Lower lobe of right lung (tissue), 2 donors: ENCODE measurements at regions not wholly inside any gene's neighbourhood (a gene's known extent, or its start where the extent isn't known, plus 50 kb on each side); places are given as distances from the start of the nearest gene placed in this dataset.

Source experiments
- ATAC-seq, 2 donors: fragments of 200-7000 bp; cut with Tn5 transposase; one replicate each; pipeline ENCODE4 v1.9.1; 2020 to 2022; ENCODE audit warnings: mild to moderate bottlenecking in 2 of 2, moderate library complexity in 2 of 2
- DNase-seq: peaks from one replicate; pipeline ENCODE4 v3.0.0-alpha.2; 2020
- H3K27ac ChIP-seq: fragments of 200-600 bp; one replicate; pipeline ENCODE4 v1.8.0; 2022
- H3K27me3 ChIP-seq: fragments of 200-600 bp; one replicate; pipeline ENCODE4 v1.8.0; 2022; ENCODE audit warnings: low read depth
- H3K36me3 ChIP-seq: fragments of 200-600 bp; one replicate; pipeline ENCODE4 v1.8.0; 2022; ENCODE audit warnings: mild to moderate bottlenecking
- H3K4me1 ChIP-seq: fragments of 200-600 bp; one replicate; pipeline ENCODE4 v1.8.0; 2022
- H3K4me3 ChIP-seq: fragments of 200-600 bp; one replicate; pipeline ENCODE4 v1.8.0; 2022; ENCODE audit warnings: mild to moderate bottlenecking
- H3K9me3 ChIP-seq: fragments of 200-600 bp; one replicate; pipeline ENCODE4 v1.8.0; 2022
- intact Hi-C: fragments of 100-400 bp; cut with DNase I; formaldehyde crosslinking; loops from one replicate; pipeline ENCODE4 v1.11.0; 2022
- TF ChIP-seq, protein P1 (sequence below): fragments of 200-600 bp; IDR thresholded peaks from one replicate; pipeline ENCODE4 v1.8.0; 2022; ENCODE audit warnings: antibody characterized with exemption, mild to moderate bottlenecking
- donor health status: DM: no; HTN: yes; CAD: no; lungs with severe emphysema.

GRCh38 chr20:55777641-55778040, 227.7 kb downstream of the CBLN4 start:
- TF ChIP-seq, protein P1, sequence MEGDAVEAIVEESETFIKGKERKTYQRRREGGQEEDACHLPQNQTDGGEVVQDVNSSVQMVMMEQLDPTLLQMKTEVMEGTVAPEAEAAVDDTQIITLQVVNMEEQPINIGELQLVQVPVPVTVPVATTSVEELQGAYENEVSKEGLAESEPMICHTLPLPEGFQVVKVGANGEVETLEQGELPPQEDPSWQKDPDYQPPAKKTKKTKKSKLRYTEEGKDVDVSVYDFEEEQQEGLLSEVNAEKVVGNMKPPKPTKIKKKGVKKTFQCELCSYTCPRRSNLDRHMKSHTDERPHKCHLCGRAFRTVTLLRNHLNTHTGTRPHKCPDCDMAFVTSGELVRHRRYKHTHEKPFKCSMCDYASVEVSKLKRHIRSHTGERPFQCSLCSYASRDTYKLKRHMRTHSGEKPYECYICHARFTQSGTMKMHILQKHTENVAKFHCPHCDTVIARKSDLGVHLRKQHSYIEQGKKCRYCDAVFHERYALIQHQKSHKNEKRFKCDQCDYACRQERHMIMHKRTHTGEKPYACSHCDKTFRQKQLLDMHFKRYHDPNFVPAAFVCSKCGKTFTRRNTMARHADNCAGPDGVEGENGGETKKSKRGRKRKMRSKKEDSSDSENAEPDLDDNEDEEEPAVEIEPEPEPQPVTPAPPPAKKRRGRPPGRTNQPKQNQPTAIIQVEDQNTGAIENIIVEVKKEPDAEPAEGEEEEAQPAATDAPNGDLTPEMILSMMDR = no peak
- DNase-seq (no peak), ATAC-seq (peak in 1 of 2 donors; percentile 60)
- no peak overlapping the region for H3K4me3 ChIP-seq
- H3K27ac ChIP-seq = no peak overlapping the region
- no peaks in the 10 kb centered on the region for H3K9me3 ChIP-seq
- H3K4me1 ChIP-seq = no peaks in the 10 kb centered on the region
- intact Hi-C loops = no loop called here
- H3K27me3 ChIP-seq = no peaks in the 10 kb centered on the region
- no peaks in the 10 kb centered on the region for H3K36me3 ChIP-seq

DNA sequence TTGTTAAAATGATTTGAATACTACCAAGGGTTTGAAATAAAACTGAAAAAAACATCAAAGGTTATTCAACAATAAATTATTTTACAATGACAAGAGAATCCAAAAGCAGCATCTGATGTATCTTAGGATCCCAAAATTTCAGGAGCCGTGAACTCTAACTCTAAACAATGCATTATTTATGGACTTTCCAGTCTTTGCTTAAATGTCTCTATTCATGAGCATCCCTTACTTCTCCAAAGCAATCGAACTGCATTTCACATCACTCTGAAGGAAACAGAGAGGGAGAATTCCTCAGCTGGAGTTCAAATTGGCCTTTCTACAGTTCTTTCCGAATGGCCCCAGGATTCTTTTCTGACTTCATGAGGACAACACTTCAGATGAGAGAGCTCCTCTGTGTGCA, 229.1 kb downstream of the CBLN4 start:
- no peaks in the 10 kb centered on the region for H3K27me3 ChIP-seq
- intact Hi-C loops = no loop called here

GRCh38 chr20:55774628-55775027, 230.7 kb downstream of the CBLN4 start:
- H3K9me3 ChIP-seq = no peaks in the 10 kb centered on the region
- DNase-seq (no peak), ATAC-seq (peak; percentile 83 to 91)
- no peaks in the 10 kb centered on the region for H3K36me3 ChIP-seq
- H3K4me1 ChIP-seq = no peaks in the 10 kb centered on the region
- H3K4me3 ChIP-seq = no peak overlapping the region
- H3K27ac ChIP-seq = no peak overlapping the region
- H3K27me3 ChIP-seq = no peaks in the 10 kb centered on the region
- TF ChIP-seq, protein P1 = no peak
- intact Hi-C loops = no loop called here

More for the DNA sequence above, 229.1 kb downstream of the CBLN4 start:
- ATAC-seq (no peak), DNase-seq (no peak)
- H3K4me3 ChIP-seq = no peak overlapping the region
- H3K4me1 ChIP-seq = no peaks in the 10 kb centered on the region
- no peaks in the 10 kb centered on the region for H3K9me3 ChIP-seq
- no peaks in the 10 kb centered on the region for H3K36me3 ChIP-seq
- TF ChIP-seq, protein P1 = no peak
- no peak overlapping the region for H3K27ac ChIP-seq

DNA sequence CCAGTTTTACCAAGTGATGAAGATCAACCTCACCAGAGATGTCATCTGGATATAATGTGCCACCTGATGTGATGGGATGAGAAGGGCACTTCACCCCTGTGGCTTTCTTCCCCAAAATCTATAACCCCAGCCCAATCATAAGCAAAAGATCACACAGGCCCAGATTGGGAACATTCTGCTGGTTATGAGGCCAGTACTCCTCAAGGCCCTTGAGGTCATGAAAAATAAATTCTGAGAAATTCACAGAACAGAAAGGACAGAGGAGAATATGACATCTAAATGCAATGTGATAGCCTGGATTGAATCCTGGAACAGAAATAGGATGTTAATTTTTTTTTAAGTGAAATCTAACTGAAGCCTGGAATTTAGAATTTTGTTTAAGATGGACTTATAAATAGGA, 243.5 kb downstream of the CBLN4 start:
- ATAC-seq = no peak
- Histone ChIP-seq H3K9me3 (no peaks in the 10 kb centered on the region), H3K36me3 (no peaks in the 10 kb centered on the region), H3K4me1 (no peaks in the 10 kb centered on the region), H3K27ac (no peak overlapping the region), H3K4me3 (no peak overlapping the region), H3K27me3 (no peaks in the 10 kb centered on the region)
- intact Hi-C loops = no loop called here
- TF ChIP-seq, protein P1 = no peak
- DNase-seq = no peak

GRCh38 chr20:55761100-55761499, 244.2 kb downstream of the CBLN4 start:
- no peak for ATAC-seq
- intact Hi-C loops = no loop called here
- no peak overlapping the region for H3K4me3 ChIP-seq

More at GRCh38 chr20:55761100-55761499, 244.2 kb downstream of the CBLN4 start:
- H3K9me3 ChIP-seq = no peaks in the 10 kb centered on the region
- H3K36me3 ChIP-seq = no peaks in the 10 kb centered on the region
- H3K27ac ChIP-seq = no peak overlapping the region
- TF ChIP-seq, protein P1 = no peak
- H3K27me3 ChIP-seq = no peaks in the 10 kb centered on the region
- no peaks in the 10 kb centered on the region for H3K4me1 ChIP-seq
- DNase-seq = no peak
